ENCODE measurements at regions not wholly inside any gene's neighbourhood (a gene's known extent, or its start where the extent isn't known, plus 50 kb on each side); places are given as distances from the start of the nearest gene placed in this dataset.

DNA sequence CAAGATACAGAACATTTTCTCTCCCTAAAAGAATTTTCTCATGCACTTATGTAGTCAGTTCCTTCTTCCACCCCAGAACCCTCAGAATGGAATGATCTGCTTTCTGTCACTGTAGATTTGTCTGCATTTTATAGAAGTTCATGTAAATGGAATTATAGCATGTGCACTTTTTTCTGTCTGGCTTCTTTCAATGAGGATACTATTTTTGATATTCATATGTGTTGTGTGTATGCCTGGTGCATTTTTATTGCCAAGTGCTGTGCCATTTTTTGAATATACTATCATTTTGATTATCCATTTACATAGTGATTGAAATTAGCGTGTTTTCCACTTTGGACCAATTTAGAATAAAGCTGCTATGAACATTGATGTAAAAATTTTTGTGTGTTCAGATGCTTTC is 156.6 kb upstream of the ALCAM start:
- no peak overlapping the region for H3K27ac ChIP-seq
- H3K27me3 ChIP-seq (ENCODE audit: insufficient read depth, low read depth, severe bottlenecking) = no peaks in the 10 kb centered on the region
- no peak for DNase-seq
- H3K4me3 ChIP-seq (ENCODE audit: low read depth, low read length) = no peak overlapping the region
- H3K9me3 ChIP-seq (ENCODE audit: severe bottlenecking) = no peaks in the 10 kb centered on the region
- TF ChIP-seq, protein P1, sequence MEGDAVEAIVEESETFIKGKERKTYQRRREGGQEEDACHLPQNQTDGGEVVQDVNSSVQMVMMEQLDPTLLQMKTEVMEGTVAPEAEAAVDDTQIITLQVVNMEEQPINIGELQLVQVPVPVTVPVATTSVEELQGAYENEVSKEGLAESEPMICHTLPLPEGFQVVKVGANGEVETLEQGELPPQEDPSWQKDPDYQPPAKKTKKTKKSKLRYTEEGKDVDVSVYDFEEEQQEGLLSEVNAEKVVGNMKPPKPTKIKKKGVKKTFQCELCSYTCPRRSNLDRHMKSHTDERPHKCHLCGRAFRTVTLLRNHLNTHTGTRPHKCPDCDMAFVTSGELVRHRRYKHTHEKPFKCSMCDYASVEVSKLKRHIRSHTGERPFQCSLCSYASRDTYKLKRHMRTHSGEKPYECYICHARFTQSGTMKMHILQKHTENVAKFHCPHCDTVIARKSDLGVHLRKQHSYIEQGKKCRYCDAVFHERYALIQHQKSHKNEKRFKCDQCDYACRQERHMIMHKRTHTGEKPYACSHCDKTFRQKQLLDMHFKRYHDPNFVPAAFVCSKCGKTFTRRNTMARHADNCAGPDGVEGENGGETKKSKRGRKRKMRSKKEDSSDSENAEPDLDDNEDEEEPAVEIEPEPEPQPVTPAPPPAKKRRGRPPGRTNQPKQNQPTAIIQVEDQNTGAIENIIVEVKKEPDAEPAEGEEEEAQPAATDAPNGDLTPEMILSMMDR (IDR thresholded peaks at IDR 0.05; ENCODE audit: low read depth, low read length) = no peak
- no peaks in the 10 kb centered on the region for H3K36me3 ChIP-seq

DNA sequence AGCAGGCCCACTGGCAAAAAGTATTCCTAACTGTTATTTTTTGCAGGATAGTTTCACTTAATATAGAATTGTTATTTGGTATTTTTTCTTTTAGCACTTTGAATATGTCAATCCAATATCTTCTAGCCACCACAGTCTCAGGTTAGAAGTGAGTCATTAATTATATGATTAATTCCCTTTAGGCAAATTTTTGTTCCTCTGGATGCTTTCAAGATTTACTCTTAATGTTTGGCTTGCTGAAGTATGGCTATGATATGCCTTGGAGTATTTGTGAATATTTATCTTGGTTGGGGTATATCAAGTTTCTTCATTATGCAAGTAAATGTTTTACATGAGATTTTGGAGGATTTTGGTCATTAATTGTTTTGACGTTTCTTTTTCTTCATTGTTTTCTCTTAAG is 152.1 kb upstream of the ALCAM start:
- Histone ChIP-seq H3K27me3 (ENCODE audit: insufficient read depth, low read depth, severe bottlenecking) (no peaks in the 10 kb centered on the region), H3K4me3 (ENCODE audit: low read depth, low read length) (no peak overlapping the region), H3K36me3 (no peaks in the 10 kb centered on the region), H3K27ac (no peak overlapping the region), H3K9me3 (ENCODE audit: severe bottlenecking) (no peaks in the 10 kb centered on the region)
- TF ChIP-seq, protein P1 (IDR thresholded peaks at IDR 0.05; ENCODE audit: low read depth, low read length) = no peak
- DNase-seq = no peak

DNA sequence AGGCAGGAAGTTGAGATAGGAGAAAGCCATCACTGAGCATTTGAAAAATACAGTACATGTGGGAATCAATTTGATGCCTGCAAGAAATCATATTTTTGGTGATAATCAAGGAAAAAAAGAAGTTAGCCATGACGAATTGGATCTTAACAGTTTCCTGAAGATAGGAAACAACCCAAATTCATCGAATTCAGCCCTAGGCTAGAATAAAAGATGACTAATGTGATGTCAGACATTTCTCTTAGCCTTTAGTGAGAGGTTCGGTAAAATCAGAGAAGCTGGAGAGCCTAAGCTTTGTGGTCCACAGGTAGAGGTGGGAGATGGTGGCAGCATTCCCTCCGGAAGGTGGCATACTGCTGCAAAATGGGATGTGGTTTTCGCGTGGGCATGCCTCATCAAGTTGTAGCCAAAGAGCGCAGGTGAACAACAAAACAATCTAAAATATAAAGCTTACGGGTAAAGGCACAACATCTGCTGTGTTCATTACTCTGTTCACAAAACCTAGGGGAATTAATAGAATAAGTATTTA is 144.1 kb upstream of the ALCAM start:
- H3K9me3 ChIP-seq (ENCODE audit: severe bottlenecking) = no peaks in the 10 kb centered on the region
- no peaks in the 10 kb centered on the region for H3K27me3 ChIP-seq (ENCODE audit: insufficient read depth, low read depth, severe bottlenecking)
- TF ChIP-seq, protein P1 (IDR thresholded peaks at IDR 0.05; ENCODE audit: low read depth, low read length) = no peak
- no peak for DNase-seq
- H3K27ac ChIP-seq = no peak overlapping the region
- H3K36me3 ChIP-seq = no peaks in the 10 kb centered on the region
- no peak overlapping the region for H3K4me3 ChIP-seq (ENCODE audit: low read depth, low read length)

DNA sequence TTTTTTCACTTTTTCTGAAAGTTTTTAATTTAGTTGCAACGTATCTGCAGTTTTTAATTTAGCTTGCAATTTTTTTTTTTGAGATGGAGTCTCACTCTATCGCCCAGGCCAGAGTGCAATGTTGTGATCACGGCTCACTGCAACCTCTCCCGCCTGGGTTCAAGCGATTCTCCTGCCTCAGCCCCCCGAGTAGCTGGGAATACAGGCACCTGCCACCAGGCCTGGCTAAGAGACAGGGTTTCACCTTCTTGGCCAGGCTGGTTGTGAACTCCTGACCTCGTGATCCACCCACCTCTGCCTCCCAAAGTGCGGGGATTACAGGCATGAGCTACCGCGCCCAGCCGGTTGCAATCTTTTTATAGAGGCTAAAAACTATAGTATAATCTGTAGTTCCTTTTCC is 142.9 kb upstream of the ALCAM start:
- no peak overlapping the region for H3K4me3 ChIP-seq (ENCODE audit: low read depth, low read length)
- no peaks in the 10 kb centered on the region for H3K36me3 ChIP-seq
- TF ChIP-seq, protein P1 (IDR thresholded peaks at IDR 0.05; ENCODE audit: low read depth, low read length) = no peak
- no peaks in the 10 kb centered on the region for H3K9me3 ChIP-seq (ENCODE audit: severe bottlenecking)
- no peak for DNase-seq
- no peaks in the 10 kb centered on the region for H3K27me3 ChIP-seq (ENCODE audit: insufficient read depth, low read depth, severe bottlenecking)
- no peak overlapping the region for H3K27ac ChIP-seq

DNA sequence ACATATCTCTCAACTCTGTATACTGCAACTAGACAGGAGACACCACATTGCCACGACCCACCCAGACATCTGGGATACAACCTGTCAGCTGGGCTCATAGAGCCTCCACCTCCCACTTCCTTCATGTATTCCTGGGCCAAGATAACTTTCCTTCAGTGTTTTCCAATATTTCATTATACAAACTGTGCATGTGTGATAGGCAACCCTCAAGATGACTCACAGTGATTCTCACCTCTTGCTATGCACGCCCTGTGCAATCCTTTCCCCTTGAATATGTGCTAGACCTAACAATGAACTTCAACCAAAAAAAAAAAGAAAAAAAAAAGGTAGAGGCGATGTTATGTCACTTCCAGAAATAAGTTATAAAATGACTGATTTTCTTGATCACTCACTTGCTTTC is 138.0 kb upstream of the ALCAM start:
- no peak for DNase-seq
- Histone ChIP-seq H3K27me3 (ENCODE audit: insufficient read depth, low read depth, severe bottlenecking) (no peaks in the 10 kb centered on the region), H3K27ac (no peak overlapping the region), H3K9me3 (ENCODE audit: severe bottlenecking) (peaks cover 2% of the 10 kb centered on the region), H3K36me3 (no peaks in the 10 kb centered on the region), H3K4me3 (ENCODE audit: low read depth, low read length) (no peak overlapping the region)
- TF ChIP-seq, protein P1 (IDR thresholded peaks at IDR 0.05; ENCODE audit: low read depth, low read length) = no peak

DNA sequence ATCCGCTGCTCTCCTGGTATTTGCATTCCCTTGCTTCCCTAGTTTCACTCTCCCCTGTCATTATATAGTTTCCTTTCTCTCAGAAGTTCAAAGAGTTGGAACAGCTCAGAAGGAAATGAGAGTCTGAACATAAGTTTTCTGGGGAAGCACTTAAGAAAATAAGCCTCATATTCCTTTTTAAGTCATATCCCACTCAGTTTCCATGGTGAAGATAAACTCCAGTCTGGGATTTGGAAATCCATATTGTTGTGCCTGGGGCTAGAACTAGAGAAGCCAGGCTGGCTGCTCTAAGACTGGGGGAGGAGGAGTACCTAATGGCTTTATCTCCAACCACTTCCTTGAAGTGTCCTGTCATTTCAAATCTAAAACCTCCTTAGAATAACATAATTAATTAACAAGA is 134.2 kb upstream of the ALCAM start:
- H3K27me3 ChIP-seq (ENCODE audit: insufficient read depth, low read depth, severe bottlenecking) = no peaks in the 10 kb centered on the region
- no peaks in the 10 kb centered on the region for H3K36me3 ChIP-seq
- H3K4me3 ChIP-seq (ENCODE audit: low read depth, low read length) = no peak overlapping the region
- TF ChIP-seq, protein P1 (IDR thresholded peaks at IDR 0.05; ENCODE audit: low read depth, low read length) = no peak
- H3K27ac ChIP-seq = no peak overlapping the region
- DNase-seq = no peak
- peaks cover 2% of the 10 kb centered on the region for H3K9me3 ChIP-seq (ENCODE audit: severe bottlenecking)
